SHP77 (cell line): ENCODE measurements at regions not wholly inside any gene's neighbourhood (a gene's known extent, or its start where the extent isn't known, plus 50 kb on each side); places are given as distances from the start of the nearest gene placed in this dataset.

Experiments used
- DNase-seq, 2 experiments: peaks; one replicate each; lab custom pipeline; 2025; lab: John Stamatoyannopoulos, UW

DNA sequence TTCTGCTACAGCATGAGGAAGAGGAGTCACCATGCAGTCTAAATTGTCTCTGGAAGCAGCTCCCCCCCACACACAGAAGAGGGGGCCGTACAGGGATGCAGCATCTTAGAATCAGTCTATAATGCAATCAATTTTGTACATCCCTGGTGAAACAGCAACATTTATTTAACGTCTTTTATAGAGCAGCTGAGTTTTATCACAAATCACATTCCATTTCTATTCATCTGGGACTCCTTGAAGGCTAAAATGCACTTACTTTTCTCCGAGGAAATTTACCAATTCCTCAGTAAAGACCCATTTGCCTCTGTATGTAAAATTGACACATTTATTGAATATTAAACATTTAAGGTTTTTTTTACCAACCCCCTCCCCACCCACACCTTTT, 193.9 kb downstream of the PHETA1 start:
- DNase-seq = no peak

DNA sequence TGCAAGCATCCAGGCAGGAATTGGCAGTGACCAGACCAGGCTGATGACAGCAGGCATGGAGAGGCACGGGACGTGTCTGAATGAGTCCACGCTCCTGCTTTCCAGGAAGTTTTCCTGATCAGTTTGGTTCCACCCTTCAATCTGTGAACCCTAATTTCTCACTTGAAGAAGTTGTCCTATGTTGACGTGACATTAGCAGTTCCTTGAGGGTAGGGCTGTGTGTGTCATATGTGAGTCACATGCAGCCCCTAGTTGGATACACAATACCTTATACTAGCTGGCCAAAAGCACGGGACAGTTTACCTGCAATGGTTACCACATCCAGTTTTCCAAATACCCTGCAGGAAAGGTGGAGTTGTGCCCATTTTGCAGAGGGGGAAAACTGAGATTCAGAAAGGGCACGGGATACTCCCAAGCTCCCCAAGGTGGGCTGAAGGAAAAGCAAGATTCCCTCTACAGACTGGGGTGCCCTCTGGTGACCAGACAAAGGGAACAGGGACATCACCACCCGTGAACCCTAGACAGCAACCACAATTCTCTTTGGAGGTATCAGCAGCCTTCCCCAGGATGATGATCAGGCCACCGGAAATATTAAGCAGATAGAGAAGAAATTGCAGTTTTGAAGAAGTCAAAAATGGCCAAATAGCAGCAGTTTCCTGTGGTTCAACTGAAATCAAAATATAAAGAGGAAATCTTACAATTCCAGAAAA, 194.5 kb downstream of the PHETA1 start:
- DNase-seq = no peak

DNA sequence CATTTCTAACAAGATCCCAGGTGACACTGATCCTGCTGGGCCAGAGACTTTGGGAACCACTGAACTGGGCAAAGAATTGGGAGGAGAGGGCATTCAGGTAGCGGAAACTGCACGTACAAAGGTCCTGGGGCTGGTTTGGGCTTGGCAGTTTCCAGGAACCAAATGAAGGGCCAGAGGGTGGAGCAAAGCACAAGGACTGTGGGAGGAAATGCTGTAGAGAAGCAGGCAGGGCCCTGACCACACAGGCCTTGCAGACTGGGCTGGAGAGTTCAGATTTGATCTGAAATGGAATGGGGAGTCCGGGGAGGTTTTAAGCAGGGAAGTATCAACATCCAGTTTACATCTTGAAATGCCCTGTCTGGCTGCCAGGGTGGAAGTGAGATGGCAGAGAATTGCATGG, 195.1 kb downstream of the PHETA1 start:
- no peak for DNase-seq

GRCh38 chr12:111173391-111173790, 195.5 kb downstream of the PHETA1 start:
- no peak for DNase-seq

GRCh38 chr12:111172786-111173185, 196.1 kb downstream of the PHETA1 start:
- DNase-seq = no peak

DNA sequence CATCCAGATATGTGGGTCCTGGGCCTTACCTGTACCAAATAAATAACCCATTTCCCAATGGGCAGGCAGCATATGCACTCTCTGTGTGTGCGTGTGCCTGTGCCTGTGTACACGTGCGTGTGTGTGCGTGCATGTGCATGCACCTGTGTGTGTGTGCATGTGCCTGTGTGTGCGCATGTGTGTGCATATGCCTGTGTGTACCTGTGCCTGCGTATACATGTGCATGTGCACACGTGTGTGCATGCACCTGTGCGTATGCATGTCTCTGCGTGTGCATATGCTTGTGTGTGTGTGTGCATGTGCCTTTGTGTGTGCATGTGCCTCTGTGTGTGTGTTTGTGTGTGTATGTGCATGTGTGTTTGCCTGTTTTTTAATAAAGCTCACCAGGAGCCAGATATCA, 197.1 kb downstream of the PHETA1 start:
- no peak for DNase-seq

DNA sequence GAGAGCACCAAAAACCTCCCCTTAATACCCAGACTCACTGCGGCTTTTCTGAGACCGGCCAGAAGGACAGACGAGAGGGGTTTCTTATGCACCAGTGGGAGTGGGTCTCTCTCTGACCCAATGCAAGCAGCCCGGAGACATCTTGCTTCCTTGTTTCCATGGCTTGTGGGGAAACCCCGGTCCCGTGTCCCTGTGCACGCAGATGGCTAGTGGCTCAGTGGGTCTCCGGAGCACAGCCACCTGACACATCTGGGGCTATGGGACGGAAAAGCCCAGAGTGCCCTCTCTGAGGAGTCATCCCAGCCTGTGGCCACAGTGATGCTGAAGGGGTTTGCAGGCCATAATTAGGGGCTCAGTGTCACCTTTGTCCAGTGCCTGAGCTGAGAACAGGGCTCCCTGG, 197.6 kb downstream of the PHETA1 start:
- no peak for DNase-seq

GRCh38 chr12:111170543-111170942, 198.4 kb downstream of the PHETA1 start:
- DNase-seq = no peak

GRCh38 chr12:111169456-111169855, 199.4 kb downstream of the PHETA1 start:
- DNase-seq = no peak

DNA sequence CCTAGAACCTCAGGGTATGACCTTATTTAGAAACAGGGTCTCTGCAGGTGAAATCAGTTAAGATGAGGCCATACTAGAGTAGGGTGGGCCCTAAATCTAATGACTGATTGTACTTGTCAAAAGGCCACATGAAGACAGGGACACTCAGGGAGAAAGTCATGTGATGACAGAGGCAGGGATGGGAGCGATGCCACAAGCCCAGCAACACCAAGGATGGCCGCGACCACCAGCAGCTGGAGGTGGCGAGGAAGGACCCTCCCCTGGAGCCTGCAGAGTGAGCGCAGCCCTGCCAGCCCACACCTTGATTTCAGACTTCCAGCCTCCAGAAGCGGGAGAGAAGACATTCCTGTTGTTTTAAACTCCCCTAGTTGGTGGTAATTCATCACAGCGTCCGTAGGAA, 199.9 kb downstream of the PHETA1 start:
- no peak for DNase-seq

GRCh38 chr12:111168009-111168900, 200.6 kb downstream of the PHETA1 start:
- DNase-seq = no peak

- no peak for DNase-seq
These were observed 201.9 kb downstream of the PHETA1 start for GRCh38 chr12:111166779-111167540.

GRCh38 chr12:111164833-111165525, 203.9 kb downstream of the PHETA1 start:
- no peak for DNase-seq

GRCh38 chr12:111163422-111163821, 205.5 kb downstream of the PHETA1 start:
- no peak for DNase-seq

DNA sequence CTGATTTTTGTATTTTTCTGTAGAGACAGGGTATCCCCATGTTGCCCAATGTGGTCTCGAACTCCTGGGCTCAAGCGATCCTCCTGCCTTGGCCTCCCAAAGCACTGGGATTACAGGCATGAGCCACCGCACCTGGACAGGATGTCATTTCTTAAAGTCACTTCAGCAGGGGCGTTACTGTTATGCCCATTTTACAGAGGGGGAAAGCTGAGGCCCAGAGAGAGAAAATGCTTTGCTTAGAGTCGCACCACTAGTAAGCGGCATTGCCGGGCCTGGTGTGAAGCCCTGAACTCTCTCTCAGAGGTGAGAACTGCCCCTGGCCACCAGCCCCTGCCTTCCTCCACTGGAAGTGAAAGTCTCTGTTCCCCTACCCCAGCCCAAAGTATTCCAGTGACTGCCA, 207.0 kb downstream of the PHETA1 start:
- no peak for DNase-seq

DNA sequence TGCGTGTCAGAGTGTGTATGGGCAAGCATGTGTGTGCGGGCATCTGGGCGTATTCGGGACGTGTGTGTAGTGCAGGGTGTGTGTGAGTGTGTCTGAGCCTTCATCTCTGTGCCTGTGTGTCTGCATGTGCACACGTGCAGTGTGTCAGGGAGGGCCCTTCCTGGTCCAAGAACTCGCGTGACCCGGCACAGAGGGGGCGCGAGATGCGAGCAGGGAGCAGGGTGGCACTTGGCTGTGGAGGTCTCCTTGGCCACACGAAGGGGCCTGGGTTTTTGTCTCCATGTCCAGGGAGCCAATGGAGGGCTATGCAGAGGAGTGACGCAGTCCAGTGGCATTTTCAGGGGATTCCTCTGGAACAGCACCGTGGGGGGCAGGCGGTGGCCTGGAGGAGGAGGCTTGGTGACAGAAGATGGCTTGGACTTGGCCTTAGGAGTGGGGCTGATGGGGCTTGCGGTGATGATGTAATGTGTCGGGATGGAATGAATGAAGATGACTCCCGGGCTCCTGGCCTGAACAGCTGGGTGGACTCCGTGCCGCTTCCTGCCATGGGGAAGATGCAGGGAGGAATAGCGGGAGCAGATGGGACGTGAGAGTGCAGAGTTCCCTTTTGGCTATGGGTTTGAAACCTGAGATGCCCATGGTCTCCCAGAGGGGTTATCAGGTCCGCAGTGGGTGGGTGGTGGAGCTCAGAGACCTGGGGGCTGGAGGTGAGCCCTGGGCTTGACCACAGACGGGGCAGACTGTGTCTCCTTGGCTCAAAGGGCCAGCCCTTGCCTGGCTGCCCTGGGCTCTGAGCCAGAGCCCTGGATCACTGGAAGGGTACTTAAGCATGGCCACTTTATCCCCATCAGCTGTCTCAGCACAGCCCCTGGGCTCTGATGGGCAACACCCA, 208.3 kb downstream of the PHETA1 start:
- DNase-seq = no peak

GRCh38 chr12:111158992-111159391, 209.9 kb downstream of the PHETA1 start:
- no peak for DNase-seq

GRCh38 chr12:111157486-111157885, 211.4 kb downstream of the PHETA1 start:
- no peak for DNase-seq

DNA sequence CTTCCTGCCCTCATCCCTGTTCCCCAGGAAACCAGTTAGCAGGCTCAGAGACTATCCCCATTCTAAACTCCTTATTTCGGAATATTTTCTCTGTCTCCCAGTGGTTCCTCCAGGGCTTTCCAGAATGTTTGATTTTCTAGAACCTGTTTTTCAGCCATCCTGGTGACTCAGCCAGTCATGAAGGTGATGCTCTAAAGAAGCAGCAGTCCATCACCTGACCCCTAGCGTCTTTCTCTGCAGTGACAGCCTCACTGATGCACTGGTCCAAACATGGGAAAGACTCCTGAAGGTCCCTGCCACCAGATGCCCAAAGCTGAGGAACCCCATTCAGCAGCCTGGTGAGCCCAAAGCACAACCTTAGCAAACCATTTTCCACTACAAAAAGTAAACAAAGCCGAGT, 212.6 kb downstream of the PHETA1 start:
- DNase-seq = no peak

DNA sequence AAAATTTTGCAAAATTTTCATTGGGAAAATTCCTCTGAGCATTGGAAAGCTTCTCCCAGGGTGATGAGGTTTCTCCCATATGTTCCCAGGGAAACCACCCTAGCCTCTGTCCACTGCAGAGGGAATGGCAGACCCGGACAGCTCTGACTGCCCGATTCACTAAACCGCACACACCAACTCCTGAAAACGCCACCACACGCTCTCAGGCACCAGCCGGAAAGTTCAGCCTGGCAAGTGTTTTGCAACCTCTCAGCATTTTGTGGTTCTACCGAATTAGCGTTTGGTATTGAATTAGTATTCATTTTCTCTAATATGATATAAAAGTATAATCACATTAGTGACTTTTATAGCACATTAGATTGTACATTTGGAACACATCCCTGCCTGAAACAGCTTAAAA, 213.4 kb downstream of the PHETA1 start:
- no peak for DNase-seq

- DNase-seq = no peak
These were observed 213.9 kb downstream of the PHETA1 start for GRCh38 chr12:111155020-111155419.
